ENCODE measurements at regions not wholly inside any gene's neighbourhood (a gene's known extent, or its start where the extent isn't known, plus 50 kb on each side); places are given as distances from the start of the nearest gene placed in this dataset.

GRCh38 chr7:155189590-155189989, 108.1 kb upstream of the INSIG1 start:
- H3K27me3 Mint-ChIP-seq: peaks cover 32% of the 10 kb centered on the region
- no peak for DNase-seq
- peaks cover 19% of the 10 kb centered on the region for H3K9me3 Mint-ChIP-seq
- no peak overlapping the region for H3K27ac Mint-ChIP-seq
- peaks cover 15% of the 10 kb centered on the region for H3K4me1 Mint-ChIP-seq
- peaks cover 3% of the 10 kb centered on the region for H3K36me3 Mint-ChIP-seq
- H3K4me3 Mint-ChIP-seq: no peak overlapping the region

DNA sequence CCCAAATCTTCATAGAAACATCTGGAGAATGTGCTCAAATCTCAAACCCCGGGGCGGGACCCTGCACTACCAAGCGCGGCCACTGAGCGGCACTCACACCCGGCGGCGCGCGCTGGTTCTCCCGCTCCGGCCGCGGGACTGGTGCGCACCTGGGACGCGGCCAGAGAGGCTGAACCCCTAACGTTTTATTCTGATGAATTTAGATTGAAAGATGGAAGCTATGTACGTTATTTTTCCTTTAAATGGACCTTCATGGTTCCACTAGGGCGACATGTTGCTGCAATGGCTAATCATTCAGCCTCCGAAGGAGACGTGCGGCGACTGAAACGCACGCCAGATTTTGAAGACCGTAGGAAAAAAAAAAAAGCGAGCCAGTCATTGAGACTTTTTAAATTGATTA, 107.0 kb upstream of the INSIG1 start:
- peak; percentile 62 for DNase-seq
- peaks cover 32% of the 10 kb centered on the region for H3K27me3 Mint-ChIP-seq
- no peak overlapping the region for H3K27ac Mint-ChIP-seq
- no peak overlapping the region for H3K4me3 Mint-ChIP-seq
- peaks cover 15% of the 10 kb centered on the region for H3K4me1 Mint-ChIP-seq
- H3K36me3 Mint-ChIP-seq: no peaks in the 10 kb centered on the region
- H3K9me3 Mint-ChIP-seq: peaks cover 10% of the 10 kb centered on the region

GRCh38 chr7:155191137-155191536, 106.5 kb upstream of the INSIG1 start:
- Mint-ChIP-seq H3K27ac (no peak overlapping the region), H3K27me3 (peaks cover 32% of the 10 kb centered on the region), H3K4me3 (no peak overlapping the region), H3K36me3 (no peaks in the 10 kb centered on the region), H3K4me1 (peaks cover 15% of the 10 kb centered on the region), H3K9me3 (peaks cover 10% of the 10 kb centered on the region)
- DNase-seq: no peak

GRCh38 chr7:155191901-155192478, 105.7 kb upstream of the INSIG1 start:
- Mint-ChIP-seq H3K9me3 (peaks cover 13% of the 10 kb centered on the region), H3K36me3 (no peaks in the 10 kb centered on the region), H3K4me3 (no peak overlapping the region), H3K27me3 (peaks cover 32% of the 10 kb centered on the region), H3K27ac (no peak overlapping the region), H3K4me1 (peaks cover 15% of the 10 kb centered on the region)
- no peak for DNase-seq

GRCh38 chr7:155192961-155193640, 104.6 kb upstream of the INSIG1 start:
- peaks cover 16% of the 10 kb centered on the region for H3K9me3 Mint-ChIP-seq
- peaks cover 17% of the 10 kb centered on the region for H3K4me1 Mint-ChIP-seq
- no peaks in the 10 kb centered on the region for H3K36me3 Mint-ChIP-seq
- no peak overlapping the region for H3K4me3 Mint-ChIP-seq
- H3K27me3 Mint-ChIP-seq: peaks cover 32% of the 10 kb centered on the region
- no peak for DNase-seq
- H3K27ac Mint-ChIP-seq: no peak overlapping the region

- Mint-ChIP-seq H3K27me3 (peaks cover 32% of the 10 kb centered on the region), H3K9me3 (peaks cover 18% of the 10 kb centered on the region), H3K4me1 (peaks cover 17% of the 10 kb centered on the region), H3K4me3 (no peak overlapping the region), H3K27ac (no peak overlapping the region), H3K36me3 (no peaks in the 10 kb centered on the region)
- DNase-seq: no peak
Observed at GRCh38 chr7:155193716-155194115, 104.0 kb upstream of the INSIG1 start.

- peaks cover 18% of the 10 kb centered on the region for H3K9me3 Mint-ChIP-seq
- no peak overlapping the region for H3K27ac Mint-ChIP-seq
- no peak for DNase-seq
- no peaks in the 10 kb centered on the region for H3K36me3 Mint-ChIP-seq
- H3K4me1 Mint-ChIP-seq: peaks cover 24% of the 10 kb centered on the region
- H3K4me3 Mint-ChIP-seq: no peak overlapping the region
- peaks cover 25% of the 10 kb centered on the region for H3K27me3 Mint-ChIP-seq
Observed at GRCh38 chr7:155194382-155195140, 103.1 kb upstream of the INSIG1 start.

GRCh38 chr7:155195939-155196523, 101.6 kb upstream of the INSIG1 start:
- Mint-ChIP-seq H3K4me1 (peaks cover 25% of the 10 kb centered on the region), H3K27ac (no peak overlapping the region), H3K9me3 (peaks cover 18% of the 10 kb centered on the region), H3K4me3 (no peak overlapping the region), H3K36me3 (no peaks in the 10 kb centered on the region), H3K27me3 (peaks cover 16% of the 10 kb centered on the region)
- DNase-seq: no peak

DNA sequence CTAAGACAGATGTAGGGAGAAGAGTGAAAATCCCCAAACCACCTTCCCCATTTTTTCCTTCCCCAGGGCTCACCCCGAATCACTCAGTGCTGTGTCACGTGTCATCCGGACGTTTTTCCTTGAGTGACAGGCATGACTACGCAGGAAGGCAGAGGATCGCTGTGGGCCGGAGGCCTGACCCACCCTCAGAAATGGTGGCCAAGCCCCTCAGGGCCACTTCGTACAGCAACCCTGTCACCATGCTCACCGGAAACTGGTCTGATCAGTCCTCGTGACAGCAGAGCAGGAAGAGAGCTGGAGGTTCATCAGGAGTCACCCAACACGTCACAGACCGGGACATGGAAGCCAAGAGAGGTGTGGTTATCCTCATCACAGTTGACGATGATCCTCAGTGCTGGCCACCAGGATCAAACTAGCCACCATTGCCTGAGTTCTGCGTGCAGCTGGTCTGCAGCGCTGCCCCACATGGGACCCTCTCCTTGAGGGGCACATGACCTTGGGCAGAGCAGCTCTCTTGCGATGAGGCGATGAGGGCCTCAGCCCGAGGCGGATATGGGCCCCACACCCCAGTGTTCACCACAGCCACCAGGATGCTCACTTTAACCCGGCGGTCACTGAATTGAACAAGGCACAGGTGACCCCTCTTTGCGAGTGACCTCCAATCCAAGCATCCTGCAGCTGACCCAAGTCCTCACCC, 99.3 kb upstream of the INSIG1 start:
- peaks cover 21% of the 10 kb centered on the region for H3K4me1 Mint-ChIP-seq
- peaks cover 18% of the 10 kb centered on the region for H3K9me3 Mint-ChIP-seq
- no peaks in the 10 kb centered on the region for H3K36me3 Mint-ChIP-seq
- DNase-seq: no peak
- peaks cover under 1% of the 10 kb centered on the region for H3K27me3 Mint-ChIP-seq
- no peak overlapping the region for H3K4me3 Mint-ChIP-seq
- H3K27ac Mint-ChIP-seq: peak overlapping the region; percentile 77

DNA sequence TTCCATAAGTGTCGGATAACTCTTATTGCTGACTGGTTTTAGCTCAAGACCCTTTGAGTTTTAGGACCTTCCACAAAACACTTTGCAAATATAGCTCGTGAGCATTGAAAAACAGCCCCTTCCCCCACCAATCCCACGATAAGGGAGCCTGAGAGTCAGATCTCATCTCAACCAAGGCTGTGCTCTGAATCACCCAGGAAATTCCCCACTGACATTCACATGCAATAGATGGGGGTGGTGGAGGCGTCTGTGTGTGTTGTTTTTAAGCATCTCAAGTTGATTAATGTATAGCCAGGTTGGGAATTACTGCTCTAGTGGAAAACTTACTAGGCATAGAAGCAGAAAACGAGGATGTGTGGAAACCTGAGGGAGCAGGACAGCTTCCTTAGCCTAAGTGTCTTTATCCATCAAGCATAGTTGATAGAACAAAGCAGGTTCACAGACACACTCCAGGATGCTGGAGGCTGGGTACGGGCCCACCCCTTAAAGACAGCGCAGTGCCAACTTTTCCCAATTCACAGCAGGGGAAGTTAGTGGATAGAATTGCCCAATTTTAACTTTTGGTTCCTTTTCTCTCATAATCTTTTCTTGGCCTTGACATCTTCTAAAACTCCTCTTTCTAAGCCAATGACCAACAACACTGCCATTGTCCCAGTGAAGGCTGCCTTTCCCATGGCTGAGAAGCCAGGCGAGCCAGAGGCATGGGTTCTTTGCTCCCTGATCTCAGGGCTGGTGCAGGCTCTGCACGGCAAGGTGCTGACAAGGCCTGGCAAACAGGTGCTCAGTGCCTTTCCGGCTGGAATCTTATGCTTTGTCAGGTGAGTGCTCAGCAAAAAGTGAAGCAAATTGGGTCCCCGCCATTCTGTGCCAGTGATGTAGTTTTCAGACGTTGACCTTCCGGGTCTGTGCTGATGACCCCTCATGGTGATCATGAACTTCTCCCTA, 98.5 kb upstream of the INSIG1 start:
- Mint-ChIP-seq H3K27me3 (no peaks in the 10 kb centered on the region), H3K27ac (peak overlapping the region; percentile 77), H3K36me3 (no peaks in the 10 kb centered on the region), H3K4me3 (no peak overlapping the region), H3K4me1 (peaks cover 21% of the 10 kb centered on the region), H3K9me3 (peaks cover 18% of the 10 kb centered on the region)
- DNase-seq: peak; percentile 38

DNA sequence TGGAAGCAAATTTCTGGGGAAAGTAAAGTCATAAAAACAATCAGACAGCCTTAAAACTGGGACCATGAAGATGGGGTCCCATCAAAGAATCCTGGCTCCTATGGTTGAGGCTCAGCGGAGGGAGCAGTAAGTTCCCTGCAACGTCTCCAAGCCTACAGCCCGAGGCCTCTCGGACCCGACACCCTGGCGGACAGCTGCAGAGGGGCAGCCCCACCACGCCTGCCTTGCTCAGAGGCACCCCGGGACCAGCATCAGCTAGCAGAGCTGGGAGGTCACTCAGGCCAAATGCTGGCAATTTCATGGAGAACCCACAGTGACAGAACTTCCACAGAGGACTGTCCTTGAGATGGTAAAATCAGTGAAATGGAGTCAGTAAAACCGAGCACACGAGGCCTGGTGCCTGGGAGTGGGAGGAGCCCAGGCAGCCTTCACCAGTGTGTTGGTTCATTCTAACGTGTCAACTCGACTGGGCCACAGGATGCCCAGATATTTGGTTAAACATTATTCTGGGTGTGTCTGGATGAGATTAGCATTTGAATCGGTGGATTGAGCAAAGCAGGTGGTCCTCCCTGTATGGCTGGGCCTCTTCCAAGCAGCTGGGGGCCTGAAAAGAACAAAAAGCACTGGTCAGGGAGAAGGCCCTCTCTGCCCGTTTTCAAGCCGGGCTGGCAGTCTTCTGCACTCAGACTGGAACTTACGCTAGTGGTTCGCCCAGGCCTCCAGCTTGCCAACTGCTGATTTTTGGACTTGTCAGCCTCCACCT, 96.2 kb upstream of the INSIG1 start:
- H3K4me3 Mint-ChIP-seq: no peak overlapping the region
- H3K4me1 Mint-ChIP-seq: peaks cover 36% of the 10 kb centered on the region
- H3K27me3 Mint-ChIP-seq: no peaks in the 10 kb centered on the region
- H3K36me3 Mint-ChIP-seq: peaks cover 7% of the 10 kb centered on the region
- no peak for DNase-seq
- peaks cover 14% of the 10 kb centered on the region for H3K9me3 Mint-ChIP-seq
- H3K27ac Mint-ChIP-seq: no peak overlapping the region

DNA sequence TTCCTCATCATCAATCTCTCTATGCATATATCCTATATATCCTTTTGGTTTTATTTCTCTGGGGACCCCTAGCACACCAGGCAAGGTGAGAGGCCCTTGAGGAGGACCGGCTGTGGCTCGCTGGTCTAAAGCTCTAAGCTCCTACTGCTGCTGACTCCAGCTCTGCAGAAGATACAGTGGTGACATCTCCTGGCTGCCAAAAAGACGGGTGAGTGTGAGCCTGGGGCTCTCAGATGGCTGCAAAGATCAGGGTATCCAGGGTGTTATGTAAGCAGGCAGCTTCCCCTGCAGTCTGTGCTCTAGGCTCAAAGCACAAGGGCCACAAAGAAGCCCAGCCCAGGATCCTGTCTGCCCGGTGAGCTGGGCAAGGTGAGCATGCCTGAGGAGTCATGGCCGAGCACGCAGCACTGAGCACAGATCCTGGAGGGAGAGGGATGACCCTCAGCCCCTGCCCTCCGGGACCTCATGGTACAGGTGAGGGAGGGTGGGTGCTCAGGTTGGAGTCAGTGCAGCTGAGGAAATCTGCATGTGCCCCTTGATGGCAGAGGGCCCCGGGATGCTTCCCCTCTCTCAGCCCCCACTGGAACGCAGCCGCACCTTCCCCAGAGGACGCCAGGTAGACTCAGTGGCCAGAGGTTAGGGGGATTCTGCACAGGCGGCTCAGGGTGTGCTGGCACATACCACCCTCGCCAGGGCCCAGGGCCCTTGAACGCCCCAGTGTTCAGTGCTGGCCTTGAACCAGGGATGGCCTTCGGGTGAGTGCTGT, 95.4 kb upstream of the INSIG1 start:
- Mint-ChIP-seq H3K36me3 (peaks cover 10% of the 10 kb centered on the region), H3K27ac (no peak overlapping the region), H3K4me3 (no peak overlapping the region), H3K27me3 (no peaks in the 10 kb centered on the region), H3K4me1 (peaks cover 40% of the 10 kb centered on the region), H3K9me3 (peaks cover 11% of the 10 kb centered on the region)
- no peak for DNase-seq

Data from activated naive CD8-positive, alpha-beta T cell treated with anti-CD3 and anti-CD28 coated beads for 36 hours (primary cell).